ENCODE measurements at regions not wholly inside any gene's neighbourhood (a gene's known extent, or its start where the extent isn't known, plus 50 kb on each side); places are given as distances from the start of the nearest gene placed in this dataset.

DNA sequence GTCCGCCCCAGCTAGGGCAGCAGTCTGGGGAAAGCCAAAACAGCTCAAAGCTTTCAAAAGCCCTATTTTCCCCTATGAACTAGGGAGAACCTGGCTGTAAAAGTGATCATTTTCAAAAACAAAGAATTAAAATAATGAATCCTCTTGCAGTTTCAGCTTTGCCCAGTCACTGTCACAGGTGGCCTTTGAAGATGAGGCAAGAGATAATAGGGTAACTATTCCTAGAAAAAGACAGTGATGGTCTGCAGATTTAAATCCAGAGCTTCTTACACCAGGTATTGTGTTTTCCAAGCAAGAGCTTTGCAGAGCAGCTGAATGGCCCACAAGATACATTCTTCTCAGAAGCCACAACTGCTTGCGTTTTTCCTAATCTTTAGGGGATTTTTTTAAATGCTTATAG lies 80.2 kb upstream of the NUDT4 start:
- no peaks in the 10 kb centered on the region for H3K36me3 ChIP-seq (ENCODE audit: insufficient read depth, low read length, poor library complexity, severe bottlenecking)
- DNase-seq (ENCODE audit: low spot score): no peak
- intact Hi-C loops (cut with micrococcal nuclease; ENCODE audit: unreplicated experiment): no loop called here
- no peak overlapping the region for H3K27ac ChIP-seq (ENCODE audit: low read depth, low read length, poor library complexity, severe bottlenecking)
- BruUV-seq (replicated peaks): no TSS peak
- TF ChIP-seq EZH2 (IDR thresholded peaks at IDR 0.05; ENCODE audit: borderline replicate concordance, low read depth, low read length, poor library complexity, severe bottlenecking): no peak
- TF ChIP-seq CTCF (conservative IDR thresholded peaks at IDR 0.05; ENCODE audit: low read depth, low read length): no peak
- no peaks in the 10 kb centered on the region for H3K9me3 ChIP-seq (ENCODE audit: low read depth, low read length, poor library complexity, severe bottlenecking)
- H3K4me1 ChIP-seq (ENCODE audit: insufficient read depth, low read length, poor library complexity, severe bottlenecking): peaks cover 6% of the 10 kb centered on the region
- H3K4me3 ChIP-seq (ENCODE audit: low read depth, low read length, poor library complexity, severe bottlenecking): no peak overlapping the region
- ChIA-PET POLR2A (ENCODE audit: low non-redundant PET) (no interaction called here), CTCF (no interaction called here)
- H3K27me3 ChIP-seq (replicated peaks; ENCODE audit: insufficient read depth, low read depth, low read length, poor library complexity): no peaks in the 10 kb centered on the region

DNA sequence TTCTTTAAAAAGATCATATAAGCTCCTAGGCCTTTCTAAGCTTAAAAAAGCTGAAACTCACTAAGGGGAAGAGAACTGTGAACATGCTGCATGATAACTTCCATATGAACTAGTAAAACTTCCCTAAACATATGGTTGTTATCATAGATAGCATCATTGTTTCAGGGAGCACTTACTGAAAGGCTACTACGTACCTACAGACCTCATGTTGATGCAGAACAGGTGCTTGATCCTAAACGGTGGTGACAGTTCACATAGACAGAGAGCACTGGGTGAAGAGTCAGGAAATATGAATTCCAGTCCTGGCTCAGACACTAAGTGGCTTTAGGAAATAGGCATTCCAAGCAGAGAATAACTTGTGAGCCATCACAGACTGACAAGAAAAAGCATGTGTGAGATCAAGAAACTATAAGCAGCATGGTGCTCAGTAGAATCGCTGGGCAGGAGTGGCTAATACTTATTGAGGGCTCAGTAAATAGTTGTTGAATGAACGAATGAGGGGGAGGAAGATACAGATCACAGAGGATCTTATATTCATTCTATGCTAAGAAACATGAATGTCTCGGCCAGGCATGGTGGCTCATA lies 78.4 kb upstream of the NUDT4 start:
- H3K36me3 ChIP-seq (ENCODE audit: insufficient read depth, low read length, poor library complexity, severe bottlenecking): no peaks in the 10 kb centered on the region
- POLR2A ChIA-PET (ENCODE audit: low non-redundant PET): no interaction called here
- CTCF ChIA-PET: no interaction called here
- no peak overlapping the region for H3K4me3 ChIP-seq (ENCODE audit: low read depth, low read length, poor library complexity, severe bottlenecking)
- TF ChIP-seq CTCF (conservative IDR thresholded peaks at IDR 0.05; ENCODE audit: low read depth, low read length): no peak
- H3K9me3 ChIP-seq (ENCODE audit: low read depth, low read length, poor library complexity, severe bottlenecking): no peaks in the 10 kb centered on the region
- DNase-seq (ENCODE audit: low spot score): no peak
- intact Hi-C loops (cut with micrococcal nuclease; ENCODE audit: unreplicated experiment): no loop called here
- no peaks in the 10 kb centered on the region for H3K4me1 ChIP-seq (ENCODE audit: insufficient read depth, low read length, poor library complexity, severe bottlenecking)
- no TSS peak for BruUV-seq (replicated peaks)
- H3K27me3 ChIP-seq (replicated peaks; ENCODE audit: insufficient read depth, low read depth, low read length, poor library complexity): no peaks in the 10 kb centered on the region
- H3K27ac ChIP-seq (ENCODE audit: low read depth, low read length, poor library complexity, severe bottlenecking): no peak overlapping the region

GRCh38 chr12:93300611-93301021 lies 77.1 kb upstream of the NUDT4 start:
- CTCF ChIA-PET: no interaction called here
- no TSS peak for BruUV-seq (replicated peaks)
- intact Hi-C loops (cut with micrococcal nuclease; ENCODE audit: unreplicated experiment): no loop called here

More at GRCh38 chr12:93300611-93301021, 77.1 kb upstream of the NUDT4 start:
- DNase-seq (ENCODE audit: low spot score): no peak
- POLR2A ChIA-PET (ENCODE audit: low non-redundant PET): no interaction called here
- H3K36me3 ChIP-seq (ENCODE audit: insufficient read depth, low read length, poor library complexity, severe bottlenecking): no peaks in the 10 kb centered on the region
- H3K4me1 ChIP-seq (ENCODE audit: insufficient read depth, low read length, poor library complexity, severe bottlenecking): no peaks in the 10 kb centered on the region
- no peak overlapping the region for H3K27ac ChIP-seq (ENCODE audit: low read depth, low read length, poor library complexity, severe bottlenecking)
- no peaks in the 10 kb centered on the region for H3K9me3 ChIP-seq (ENCODE audit: low read depth, low read length, poor library complexity, severe bottlenecking)
- H3K4me3 ChIP-seq (ENCODE audit: low read depth, low read length, poor library complexity, severe bottlenecking): no peak overlapping the region
- no peaks in the 10 kb centered on the region for H3K27me3 ChIP-seq (replicated peaks; ENCODE audit: insufficient read depth, low read depth, low read length, poor library complexity)
- TF ChIP-seq EZH2 (IDR thresholded peaks at IDR 0.05; ENCODE audit: borderline replicate concordance, low read depth, low read length, poor library complexity, severe bottlenecking) (no peak), CTCF (conservative IDR thresholded peaks at IDR 0.05; ENCODE audit: low read depth, low read length) (no peak)
